ENCODE measurements at regions not wholly inside any gene's neighbourhood (a gene's known extent, or its start where the extent isn't known, plus 50 kb on each side); places are given as distances from the start of the nearest gene placed in this dataset.
A peak's percentile ranks its signal among the peaks of the same experiment; 100 is the strongest.

- DNase-seq = peak; percentile 43 to 72
Observed at GRCh38 chr17:74059479-74060240, 143.8 kb upstream of the RPL38 start.

GRCh38 chr17:74061758-74062157 is 141.7 kb upstream of the RPL38 start:
- no peak for DNase-seq

GRCh38 chr17:74062234-74062633 is 141.2 kb upstream of the RPL38 start:
- no peak for DNase-seq

GRCh38 chr17:74063439-74063838 is 140.0 kb upstream of the RPL38 start:
- DNase-seq = no peak

- DNase-seq = no peak
Observed at GRCh38 chr17:74070374-74070773, 133.1 kb upstream of the RPL38 start.

GRCh38 chr17:74070998-74071679 is 132.3 kb upstream of the RPL38 start:
- no peak for DNase-seq

- no peak for DNase-seq
Observed at GRCh38 chr17:74072340-74072739, 131.1 kb upstream of the RPL38 start.

- no peak for DNase-seq
Observed at GRCh38 chr17:74076446-74076845, 127.0 kb upstream of the RPL38 start.

- no peak for DNase-seq
Observed at GRCh38 chr17:74077231-74077630, 126.2 kb upstream of the RPL38 start.

GRCh38 chr17:74078363-74078941 is 125.0 kb upstream of the RPL38 start:
- DNase-seq = peak in 1 of 2 experiments; percentile 31

- DNase-seq = no peak
Observed at GRCh38 chr17:74079537-74080300, 123.8 kb upstream of the RPL38 start.

GRCh38 chr17:74080656-74081582 is 122.6 kb upstream of the RPL38 start:
- no peak for DNase-seq

GRCh38 chr17:74082886-74083285 is 120.6 kb upstream of the RPL38 start:
- DNase-seq = peak; percentile 61 to 81

GRCh38 chr17:74083321-74083720 is 120.2 kb upstream of the RPL38 start:
- no peak for DNase-seq

- DNase-seq = no peak
Observed at GRCh38 chr17:74085434-74085833, 118.0 kb upstream of the RPL38 start.

GRCh38 chr17:74087002-74087585 is 116.4 kb upstream of the RPL38 start:
- no peak for DNase-seq

- no peak for DNase-seq
Observed at GRCh38 chr17:74088285-74088933, 115.1 kb upstream of the RPL38 start.

GRCh38 chr17:74088934-74089329 is 114.5 kb upstream of the RPL38 start:
- no peak for DNase-seq

GRCh38 chr17:74089380-74089779 is 114.1 kb upstream of the RPL38 start:
- DNase-seq = no peak

GRCh38 chr17:74089869-74090464 is 113.5 kb upstream of the RPL38 start:
- peak; percentile 55 to 61 for DNase-seq

- DNase-seq = no peak
Observed at GRCh38 chr17:74094651-74095050, 108.8 kb upstream of the RPL38 start.

Measured in NCI-H2081 (cell line).